MM.1S (cell line): ENCODE measurements at regions not wholly inside any gene's neighbourhood (a gene's known extent, or its start where the extent isn't known, plus 50 kb on each side); places are given as distances from the start of the nearest gene placed in this dataset.

Experiments
- DNase-seq: peaks from one replicate; pipeline ENCODE4 v3.0.0-alpha.2; 2015
- H2AFZ ChIP-seq: fragments of 300-600 bp; sonication (generic); 2 replicates; pipeline ENCODE4 v1.6.0; 2016; ENCODE audit warnings: antibody characterized with exemption, low read length
- H3F3A ChIP-seq: fragments of 300-600 bp; sonication (generic); 2 replicates; pipeline ENCODE4 v1.6.1; 2016; ENCODE audit warnings: mild to moderate bottlenecking, antibody characterized with exemption, low read length, moderate library complexity, mixed read lengths; ENCODE audit not compliant: insufficient read depth
- H3K27ac ChIP-seq: fragments of 300-600 bp; sonication (generic); 2 replicates; pipeline ENCODE4 v1.5.1; 2016; ENCODE audit warnings: mild to moderate bottlenecking, low read length
- H3K27me3 ChIP-seq: fragments of 300-600 bp; sonication (generic); replicated peaks from 2 replicates; pipeline ENCODE4 v1.6.0; 2016; ENCODE audit warnings: low read length; ENCODE audit not compliant: insufficient read depth
- H3K36me3 ChIP-seq: fragments of 300-600 bp; sonication (generic); replicated peaks from 2 replicates; pipeline ENCODE4 v1.6.1; 2016; ENCODE audit warnings: mild to moderate bottlenecking, low read length, mixed read lengths; ENCODE audit not compliant: insufficient read depth
- H3K4me1 ChIP-seq: fragments of 300-600 bp; sonication (generic); 2 replicates; pipeline ENCODE4 v1.6.1; 2016; ENCODE audit warnings: low read length, mixed read lengths
- H3K4me2 ChIP-seq: fragments of 300-600 bp; sonication (generic); 2 replicates; pipeline ENCODE4 v1.6.0; 2016; ENCODE audit warnings: low read depth, low read length
- H3K4me3 ChIP-seq: fragments of 300-600 bp; sonication (generic); 2 replicates; pipeline ENCODE4 v1.5.1; 2016; ENCODE audit warnings: low read length, mixed read lengths
- H3K79me2 ChIP-seq: fragments of 300-600 bp; sonication (generic); 2 replicates; pipeline ENCODE4 v1.6.1; 2016; ENCODE audit warnings: mixed run types, low read length, mixed read lengths
- H3K9ac ChIP-seq: fragments of 300-600 bp; sonication (generic); 2 replicates; pipeline ENCODE4 v1.6.1; 2016; ENCODE audit warnings: low read length, mixed read lengths
- H3K9me2 ChIP-seq: fragments of 300-600 bp; sonication (generic); replicated peaks from 2 replicates; pipeline ENCODE4 v1.6.1; 2016; ENCODE audit warnings: mild to moderate bottlenecking, low read length, mixed read lengths; ENCODE audit not compliant: insufficient read depth
- H3K9me3 ChIP-seq: fragments of 300-600 bp; sonication (generic); replicated peaks from 2 replicates; pipeline ENCODE4 v1.6.1; 2016; ENCODE audit warnings: mild to moderate bottlenecking, low read length, mixed read lengths; ENCODE audit not compliant: insufficient read depth
- H4K20me1 ChIP-seq: fragments of 300-600 bp; sonication (generic); 2 replicates; pipeline ENCODE4 v1.6.1; 2016; ENCODE audit warnings: mild to moderate bottlenecking, low read length, moderate library complexity, mixed read lengths; ENCODE audit not compliant: insufficient read depth
- EZH2 ChIP-seq: fragments of 300-600 bp; sonication (generic); optimal IDR thresholded peaks from 2 replicates; pipeline ENCODE3; 2017; ENCODE audit warnings: low read depth, mild to moderate bottlenecking, antibody characterized with exemption, low read length, mixed read lengths
- EZH2phosphoT487 ChIP-seq: fragments of 300-600 bp; sonication (generic); IDR thresholded peaks from 2 replicates; pipeline ENCODE4 v1.6.1; 2018; ENCODE audit warnings: antibody characterized with exemption, low read length
- TF ChIP-seq, protein P1 (sequence below): fragments of 300-600 bp; sonication (generic); IDR thresholded peaks from 2 replicates; pipeline ENCODE4 v1.5.1; 2016; ENCODE audit warnings: antibody characterized with exemption, low read length, mixed read lengths

GRCh38 chr7:41323806-41324205 is 379.1 kb downstream of the INHBA start:
- H3K4me2 ChIP-seq = no peak overlapping the region
- no peak overlapping the region for H3K27ac ChIP-seq
- no peak for DNase-seq
- H4K20me1 ChIP-seq = no peaks in the 10 kb centered on the region
- TF ChIP-seq, protein P1, sequence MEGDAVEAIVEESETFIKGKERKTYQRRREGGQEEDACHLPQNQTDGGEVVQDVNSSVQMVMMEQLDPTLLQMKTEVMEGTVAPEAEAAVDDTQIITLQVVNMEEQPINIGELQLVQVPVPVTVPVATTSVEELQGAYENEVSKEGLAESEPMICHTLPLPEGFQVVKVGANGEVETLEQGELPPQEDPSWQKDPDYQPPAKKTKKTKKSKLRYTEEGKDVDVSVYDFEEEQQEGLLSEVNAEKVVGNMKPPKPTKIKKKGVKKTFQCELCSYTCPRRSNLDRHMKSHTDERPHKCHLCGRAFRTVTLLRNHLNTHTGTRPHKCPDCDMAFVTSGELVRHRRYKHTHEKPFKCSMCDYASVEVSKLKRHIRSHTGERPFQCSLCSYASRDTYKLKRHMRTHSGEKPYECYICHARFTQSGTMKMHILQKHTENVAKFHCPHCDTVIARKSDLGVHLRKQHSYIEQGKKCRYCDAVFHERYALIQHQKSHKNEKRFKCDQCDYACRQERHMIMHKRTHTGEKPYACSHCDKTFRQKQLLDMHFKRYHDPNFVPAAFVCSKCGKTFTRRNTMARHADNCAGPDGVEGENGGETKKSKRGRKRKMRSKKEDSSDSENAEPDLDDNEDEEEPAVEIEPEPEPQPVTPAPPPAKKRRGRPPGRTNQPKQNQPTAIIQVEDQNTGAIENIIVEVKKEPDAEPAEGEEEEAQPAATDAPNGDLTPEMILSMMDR = no peak
- TF ChIP-seq EZH2phosphoT487 = no peak
- TF ChIP-seq EZH2 = no peak
- H3K9me3 ChIP-seq = no peaks in the 10 kb centered on the region
- no peaks in the 10 kb centered on the region for H3K9me2 ChIP-seq
- H3F3A ChIP-seq = no peaks in the 10 kb centered on the region
- no peak overlapping the region for H3K9ac ChIP-seq
- H2AFZ ChIP-seq = no peak overlapping the region
- no peaks in the 10 kb centered on the region for H3K27me3 ChIP-seq
- H3K36me3 ChIP-seq = no peaks in the 10 kb centered on the region
- H3K79me2 ChIP-seq = no peaks in the 10 kb centered on the region
- H3K4me3 ChIP-seq = no peak overlapping the region
- no peaks in the 10 kb centered on the region for H3K4me1 ChIP-seq

DNA sequence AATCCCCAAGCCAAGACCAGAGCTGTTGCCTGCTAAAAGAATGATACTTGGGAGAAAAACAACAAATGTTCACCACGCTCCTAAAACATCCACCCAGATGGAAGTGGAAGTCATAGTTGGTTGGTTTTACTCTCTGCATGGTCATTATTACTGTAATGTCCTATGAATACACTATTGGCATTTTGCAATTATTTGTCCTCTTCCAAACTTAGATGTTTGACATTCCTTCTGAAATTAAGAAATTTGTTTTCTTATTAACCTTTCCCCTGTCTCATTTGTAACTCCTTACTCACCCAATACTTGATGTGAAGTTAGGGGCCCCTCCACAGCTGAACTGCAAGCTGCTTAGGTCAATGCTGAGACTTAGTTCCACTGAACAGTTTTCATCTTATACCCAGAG is 383.3 kb downstream of the INHBA start:
- H3K79me2 ChIP-seq = no peaks in the 10 kb centered on the region
- H3K4me2 ChIP-seq = no peak overlapping the region
- no peak for DNase-seq
- H3F3A ChIP-seq = no peaks in the 10 kb centered on the region
- no peaks in the 10 kb centered on the region for H4K20me1 ChIP-seq
- no peaks in the 10 kb centered on the region for H3K4me1 ChIP-seq
- no peaks in the 10 kb centered on the region for H3K27me3 ChIP-seq
- no peak overlapping the region for H3K9ac ChIP-seq
- H3K9me3 ChIP-seq = no peaks in the 10 kb centered on the region
- no peak overlapping the region for H3K27ac ChIP-seq
- H3K4me3 ChIP-seq = no peak overlapping the region
- H2AFZ ChIP-seq = no peak overlapping the region
- H3K9me2 ChIP-seq = no peaks in the 10 kb centered on the region
- TF ChIP-seq EZH2phosphoT487 (no peak), EZH2 (no peak)
- TF ChIP-seq, protein P1 = no peak
- H3K36me3 ChIP-seq = no peaks in the 10 kb centered on the region

GRCh38 chr7:41316410-41316809 is 386.5 kb downstream of the INHBA start:
- Histone ChIP-seq H3K27me3 (no peaks in the 10 kb centered on the region), H3K27ac (no peak overlapping the region), H4K20me1 (no peaks in the 10 kb centered on the region), H3K4me2 (no peak overlapping the region), H2AFZ (no peak overlapping the region), H3K4me3 (no peak overlapping the region), H3K36me3 (no peaks in the 10 kb centered on the region), H3K9ac (no peak overlapping the region), H3K79me2 (no peaks in the 10 kb centered on the region), H3F3A (no peaks in the 10 kb centered on the region), H3K9me2 (no peaks in the 10 kb centered on the region), H3K9me3 (no peaks in the 10 kb centered on the region), H3K4me1 (no peaks in the 10 kb centered on the region)
- TF ChIP-seq, protein P1 = no peak
- TF ChIP-seq EZH2 = no peak
- no peak for TF ChIP-seq EZH2phosphoT487
- DNase-seq = no peak

- H4K20me1 ChIP-seq = no peaks in the 10 kb centered on the region
These were observed 387.1 kb downstream of the INHBA start for GRCh38 chr7:41315764-41316163.

More at GRCh38 chr7:41315764-41316163, 387.1 kb downstream of the INHBA start:
- Histone ChIP-seq H3K4me1 (no peaks in the 10 kb centered on the region), H3K36me3 (no peaks in the 10 kb centered on the region), H3F3A (no peaks in the 10 kb centered on the region), H3K4me3 (no peak overlapping the region), H3K27me3 (no peaks in the 10 kb centered on the region), H3K9me3 (no peaks in the 10 kb centered on the region), H3K9ac (no peak overlapping the region), H3K4me2 (no peak overlapping the region), H3K27ac (no peak overlapping the region), H3K9me2 (no peaks in the 10 kb centered on the region), H2AFZ (no peak overlapping the region), H3K79me2 (no peaks in the 10 kb centered on the region)
- DNase-seq = no peak
- TF ChIP-seq, protein P1 = no peak
- no peak for TF ChIP-seq EZH2
- no peak for TF ChIP-seq EZH2phosphoT487
